Left ventricle myocardium inferior (tissue), 1 donor: ENCODE measurements at regions not wholly inside any gene's neighbourhood (a gene's known extent, or its start where the extent isn't known, plus 50 kb on each side); places are given as distances from the start of the nearest gene placed in this dataset.

Experiments used
- DNase-seq: peaks from one replicate; pipeline ENCODE4 v3.0.0-alpha.2; 2020
- H3K27ac ChIP-seq: fragments of 200-600 bp; replicated peaks from 2 replicates; pipeline ENCODE4 v1.8.0; 2021
- H3K27me3 ChIP-seq: fragments of 200-600 bp; 2 replicates; pipeline ENCODE4 v1.8.0; 2021; ENCODE audit warnings: low read depth
- H3K36me3 ChIP-seq: fragments of 200-600 bp; 2 replicates; pipeline ENCODE4 v1.8.0; 2021
- H3K4me1 ChIP-seq: fragments of 200-600 bp; 2 replicates; pipeline ENCODE4 v1.8.0; 2021
- H3K4me3 ChIP-seq: fragments of 200-600 bp; 2 replicates; pipeline ENCODE4 v1.8.0; 2021; ENCODE audit warnings: mild to moderate bottlenecking, moderate library complexity
- H3K9me3 ChIP-seq: fragments of 200-600 bp; replicated peaks from 2 replicates; pipeline ENCODE4 v1.8.0; 2021
- intact Hi-C: fragments of 100-400 bp; cut with micrococcal nuclease; formaldehyde crosslinking; loops from one replicate; pipeline ENCODE4 v1.11.0; 2022
- TF ChIP-seq, protein P1 (sequence below): fragments of 200-600 bp; IDR thresholded peaks from 2 replicates; pipeline ENCODE4 v1.8.0; 2021; ENCODE audit warnings: antibody characterized with exemption, mild to moderate bottlenecking, borderline replicate concordance
- donor health status: DM: no; HTN: yes; CAD: no; lungs with severe emphysema.

DNA sequence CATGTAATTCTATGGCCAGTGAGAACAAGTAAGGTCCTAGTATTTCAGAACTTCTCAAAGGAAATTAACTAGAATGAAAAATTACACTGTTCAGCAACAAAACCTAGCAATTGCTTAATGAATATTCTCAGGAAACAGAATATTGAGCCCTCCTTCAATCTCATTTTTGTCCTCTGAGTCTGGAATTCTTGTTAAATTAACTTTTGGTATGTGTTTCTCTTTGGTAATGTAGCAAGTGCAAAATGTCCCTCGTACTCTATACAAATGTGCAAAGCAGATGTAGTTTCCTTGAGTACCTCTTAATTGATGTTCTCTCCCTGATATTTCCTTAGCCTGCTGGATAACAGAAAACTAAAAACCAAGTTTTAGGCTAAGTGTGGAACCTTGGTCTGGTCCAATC, 190.8 kb upstream of the CNOT2 start:
- intact Hi-C loops, result no loop called here
- H3K27ac ChIP-seq, result peak overlapping the region; percentile 6
- H3K4me3 ChIP-seq, result no peak overlapping the region
- no peaks in the 10 kb centered on the region for H3K27me3 ChIP-seq
- H3K4me1 ChIP-seq, result no peaks in the 10 kb centered on the region
- no peak for DNase-seq
- H3K36me3 ChIP-seq, result no peaks in the 10 kb centered on the region
- TF ChIP-seq, protein P1, sequence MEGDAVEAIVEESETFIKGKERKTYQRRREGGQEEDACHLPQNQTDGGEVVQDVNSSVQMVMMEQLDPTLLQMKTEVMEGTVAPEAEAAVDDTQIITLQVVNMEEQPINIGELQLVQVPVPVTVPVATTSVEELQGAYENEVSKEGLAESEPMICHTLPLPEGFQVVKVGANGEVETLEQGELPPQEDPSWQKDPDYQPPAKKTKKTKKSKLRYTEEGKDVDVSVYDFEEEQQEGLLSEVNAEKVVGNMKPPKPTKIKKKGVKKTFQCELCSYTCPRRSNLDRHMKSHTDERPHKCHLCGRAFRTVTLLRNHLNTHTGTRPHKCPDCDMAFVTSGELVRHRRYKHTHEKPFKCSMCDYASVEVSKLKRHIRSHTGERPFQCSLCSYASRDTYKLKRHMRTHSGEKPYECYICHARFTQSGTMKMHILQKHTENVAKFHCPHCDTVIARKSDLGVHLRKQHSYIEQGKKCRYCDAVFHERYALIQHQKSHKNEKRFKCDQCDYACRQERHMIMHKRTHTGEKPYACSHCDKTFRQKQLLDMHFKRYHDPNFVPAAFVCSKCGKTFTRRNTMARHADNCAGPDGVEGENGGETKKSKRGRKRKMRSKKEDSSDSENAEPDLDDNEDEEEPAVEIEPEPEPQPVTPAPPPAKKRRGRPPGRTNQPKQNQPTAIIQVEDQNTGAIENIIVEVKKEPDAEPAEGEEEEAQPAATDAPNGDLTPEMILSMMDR, result no peak
- H3K9me3 ChIP-seq, result no peaks in the 10 kb centered on the region

DNA sequence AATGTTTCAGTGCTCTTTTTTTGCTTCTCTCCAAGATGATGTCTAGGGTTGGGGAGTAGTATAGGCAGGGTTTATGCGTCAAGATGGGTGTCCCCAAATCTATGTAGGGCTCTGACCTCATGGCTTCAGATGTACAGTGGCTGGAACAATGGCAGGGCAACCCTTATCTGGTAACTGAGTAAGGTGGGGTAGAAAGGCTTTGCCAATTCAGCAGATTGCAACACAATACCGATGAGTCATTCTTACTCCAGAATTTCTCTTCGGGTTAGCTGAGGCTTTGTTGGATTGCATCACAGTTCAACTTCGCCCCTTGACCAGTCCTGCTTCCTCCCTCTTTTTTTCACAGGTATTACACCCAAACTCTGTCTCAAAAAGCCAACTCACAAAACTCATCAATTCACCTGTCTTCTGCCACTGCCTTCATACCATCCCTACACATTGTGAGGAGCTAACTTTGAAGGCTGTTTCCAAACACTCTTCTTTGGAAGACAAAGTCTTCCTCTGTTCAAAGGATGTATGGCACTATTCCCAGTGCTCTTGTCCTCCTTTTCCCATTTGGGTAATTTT, 190.2 kb upstream of the CNOT2 start:
- Histone ChIP-seq H3K4me3 (no peak overlapping the region), H3K36me3 (no peaks in the 10 kb centered on the region), H3K9me3 (no peaks in the 10 kb centered on the region), H3K27me3 (no peaks in the 10 kb centered on the region), H3K4me1 (no peaks in the 10 kb centered on the region), H3K27ac (peak overlapping the region; percentile 38)
- intact Hi-C loops, result no loop called here
- TF ChIP-seq, protein P1, result no peak
- no peak for DNase-seq

DNA sequence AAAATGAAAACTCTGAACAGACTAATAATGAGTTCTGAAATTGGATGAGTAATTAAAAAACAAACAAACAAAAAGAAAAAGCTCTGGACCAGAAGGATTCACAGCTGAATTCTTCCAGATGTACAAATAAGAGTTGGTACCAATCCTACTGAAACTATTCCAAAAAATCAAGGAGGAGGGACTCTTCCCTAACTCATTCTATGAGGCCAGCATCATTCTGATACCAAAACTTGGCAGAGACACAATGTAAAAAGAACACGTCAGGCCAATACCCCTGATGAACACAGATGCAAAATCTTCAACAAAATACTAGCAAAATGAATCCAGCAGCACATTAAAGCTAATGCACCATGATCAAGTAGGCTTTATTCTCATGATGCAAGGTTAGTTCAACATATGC, 183.9 kb upstream of the CNOT2 start:
- H3K27ac ChIP-seq, result no peak overlapping the region
- H3K36me3 ChIP-seq, result no peaks in the 10 kb centered on the region
- intact Hi-C loops, result no loop called here
- no peaks in the 10 kb centered on the region for H3K27me3 ChIP-seq
- H3K9me3 ChIP-seq, result peaks cover 12% of the 10 kb centered on the region
- TF ChIP-seq, protein P1, result no peak
- H3K4me3 ChIP-seq, result no peak overlapping the region
- H3K4me1 ChIP-seq, result no peaks in the 10 kb centered on the region
- DNase-seq, result no peak

DNA sequence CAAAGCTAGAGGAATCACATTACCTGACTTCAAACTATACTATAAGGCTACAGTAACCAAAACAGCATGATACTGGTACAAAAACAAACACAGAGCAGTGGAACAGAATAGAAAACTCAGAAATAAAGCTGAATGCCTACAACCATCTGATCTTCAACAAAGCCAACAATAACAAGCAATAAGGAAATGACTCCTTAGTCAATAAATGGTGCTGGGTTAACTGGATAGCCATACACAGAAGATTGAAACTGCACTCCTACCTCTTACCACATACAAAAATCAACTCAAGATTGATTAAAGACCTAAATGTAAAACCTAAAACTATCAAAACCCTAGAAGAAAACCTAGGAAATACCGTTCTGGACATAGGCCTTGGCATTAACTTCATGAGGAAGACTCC, 182.6 kb upstream of the CNOT2 start:
- Histone ChIP-seq H3K9me3 (peaks cover 12% of the 10 kb centered on the region), H3K27ac (no peak overlapping the region), H3K27me3 (no peaks in the 10 kb centered on the region), H3K4me3 (no peak overlapping the region), H3K4me1 (no peaks in the 10 kb centered on the region), H3K36me3 (no peaks in the 10 kb centered on the region)
- intact Hi-C loops, result no loop called here
- TF ChIP-seq, protein P1, result no peak
- DNase-seq, result no peak

DNA sequence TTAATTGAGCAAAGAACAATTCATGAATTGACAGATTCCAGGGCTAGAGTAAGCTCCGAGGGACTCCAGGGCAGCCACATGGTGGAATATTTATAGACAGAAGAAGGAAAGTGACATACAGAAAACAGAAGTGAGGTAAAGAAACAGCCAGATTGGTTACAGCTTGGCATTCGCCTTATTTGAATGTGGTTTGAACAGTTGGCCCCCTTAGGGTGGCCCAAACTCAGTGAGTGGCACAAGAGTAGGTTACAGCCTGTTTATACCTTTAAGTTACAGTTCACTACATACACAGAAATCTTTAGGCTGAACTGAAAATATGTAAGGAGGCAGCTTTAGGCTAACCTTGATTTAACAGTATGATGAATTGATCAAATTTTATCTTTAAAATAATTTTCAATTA, 174.5 kb upstream of the CNOT2 start:
- TF ChIP-seq, protein P1, result no peak
- Histone ChIP-seq H3K4me1 (no peaks in the 10 kb centered on the region), H3K27ac (no peak overlapping the region), H3K9me3 (no peaks in the 10 kb centered on the region), H3K27me3 (no peaks in the 10 kb centered on the region), H3K4me3 (no peak overlapping the region), H3K36me3 (no peaks in the 10 kb centered on the region)
- no peak for DNase-seq
- intact Hi-C loops, result no loop called here
